Type B pancreatic cell (in vitro differentiated cells): ENCODE measurements at regions not wholly inside any gene's neighbourhood (a gene's known extent, or its start where the extent isn't known, plus 50 kb on each side); places are given as distances from the start of the nearest gene placed in this dataset.

Experiments
- DNase-seq: peaks from one replicate; pipeline ENCODE4 v3.0.0; 2021; ENCODE audit warnings: mixed read lengths; ENCODE audit not compliant: unreplicated experiment; ENCODE audit errors: extremely low spot score
- H3K27ac Mint-ChIP-seq: 2 replicates; pipeline ENCODE4 v1.8.0; 2021; ENCODE audit warnings: mild to moderate bottlenecking, mixed read lengths
- H3K27me3 Mint-ChIP-seq: 2 replicates; pipeline ENCODE4 v1.8.0; 2021; ENCODE audit warnings: mixed read lengths
- H3K36me3 Mint-ChIP-seq: 2 replicates; pipeline ENCODE4 v1.8.0; 2021; ENCODE audit warnings: mixed read lengths
- H3K4me1 Mint-ChIP-seq: one replicate; pipeline ENCODE4 v1.8.0; 2021; ENCODE audit warnings: mixed read lengths; ENCODE audit not compliant: unreplicated experiment
- H3K4me3 Mint-ChIP-seq: 2 replicates; pipeline ENCODE4 v1.8.0; 2021; ENCODE audit warnings: mild to moderate bottlenecking, mixed read lengths
- H3K9me3 Mint-ChIP-seq: 2 replicates; pipeline ENCODE4 v1.8.0; 2021; ENCODE audit warnings: mixed read lengths
- CTCF ChIP-seq: fragments of 200-600 bp; sonication (generic); conservative IDR thresholded peaks from 2 replicates; pipeline ENCODE4 v1.5.0; 2021; ENCODE audit warnings: antibody characterized with exemption, mild to moderate bottlenecking

GRCh38 chr13:33452873-33453517 is 167.4 kb upstream of the STARD13 start:
- no peak for TF ChIP-seq CTCF
- Mint-ChIP-seq H3K9me3 (no peaks in the 10 kb centered on the region), H3K27ac (no peak overlapping the region), H3K4me3 (no peak overlapping the region), H3K36me3 (no peaks in the 10 kb centered on the region), H3K27me3 (no peaks in the 10 kb centered on the region), H3K4me1 (no peaks in the 10 kb centered on the region)
- DNase-seq: no peak

- H3K4me1 Mint-ChIP-seq: no peaks in the 10 kb centered on the region
- no peak for DNase-seq
- no peaks in the 10 kb centered on the region for H3K36me3 Mint-ChIP-seq
- no peaks in the 10 kb centered on the region for H3K27me3 Mint-ChIP-seq
- no peaks in the 10 kb centered on the region for H3K9me3 Mint-ChIP-seq
- no peak for TF ChIP-seq CTCF
- no peak overlapping the region for H3K4me3 Mint-ChIP-seq
- H3K27ac Mint-ChIP-seq: no peak overlapping the region
These were observed 168.4 kb upstream of the STARD13 start for GRCh38 chr13:33453936-33454335.

GRCh38 chr13:33454844-33455705 is 169.5 kb upstream of the STARD13 start:
- H3K9me3 Mint-ChIP-seq: peaks cover 6% of the 10 kb centered on the region
- H3K4me3 Mint-ChIP-seq: no peak overlapping the region
- H3K27me3 Mint-ChIP-seq: no peaks in the 10 kb centered on the region
- H3K4me1 Mint-ChIP-seq: no peaks in the 10 kb centered on the region
- no peak overlapping the region for H3K27ac Mint-ChIP-seq
- no peak for TF ChIP-seq CTCF
- no peaks in the 10 kb centered on the region for H3K36me3 Mint-ChIP-seq
- DNase-seq: no peak

GRCh38 chr13:33459702-33460101 is 174.1 kb upstream of the STARD13 start:
- Mint-ChIP-seq H3K27me3 (no peaks in the 10 kb centered on the region), H3K36me3 (no peaks in the 10 kb centered on the region), H3K27ac (no peak overlapping the region), H3K4me3 (no peak overlapping the region), H3K9me3 (peaks cover 6% of the 10 kb centered on the region), H3K4me1 (no peaks in the 10 kb centered on the region)
- TF ChIP-seq CTCF: no peak
- no peak for DNase-seq

- H3K4me3 Mint-ChIP-seq: no peak overlapping the region
- no peak for TF ChIP-seq CTCF
- H3K27me3 Mint-ChIP-seq: no peaks in the 10 kb centered on the region
- H3K9me3 Mint-ChIP-seq: peaks cover 6% of the 10 kb centered on the region
- DNase-seq: no peak
- no peaks in the 10 kb centered on the region for H3K4me1 Mint-ChIP-seq
- no peak overlapping the region for H3K27ac Mint-ChIP-seq
- no peaks in the 10 kb centered on the region for H3K36me3 Mint-ChIP-seq
These were observed 176.6 kb upstream of the STARD13 start for GRCh38 chr13:33462109-33462508.
